ENCODE measurements at regions not wholly inside any gene's neighbourhood (a gene's known extent, or its start where the extent isn't known, plus 50 kb on each side); places are given as distances from the start of the nearest gene placed in this dataset.

DNA sequence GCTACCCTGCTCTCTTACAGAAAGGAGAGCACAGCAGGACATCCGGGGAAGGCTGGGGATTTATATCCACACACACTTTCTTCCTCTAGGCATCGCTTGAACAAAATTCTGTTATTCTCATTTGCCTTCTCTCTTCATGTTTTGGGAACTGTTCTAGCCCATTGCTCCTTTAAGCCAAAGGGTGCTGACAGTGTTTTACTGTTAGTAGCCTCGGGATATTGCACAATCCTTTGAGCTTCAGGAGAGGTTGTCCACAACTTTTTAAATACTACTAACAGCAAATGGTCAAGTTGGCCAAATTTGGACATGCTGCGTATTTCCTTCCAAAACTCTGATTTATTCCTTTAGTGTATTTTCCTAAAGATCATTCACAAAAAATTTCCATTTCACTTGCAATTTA is 579.2 kb upstream of the RGS18 start:
- H3K4me1 ChIP-seq = no peaks in the 10 kb centered on the region
- TF ChIP-seq, protein P1, sequence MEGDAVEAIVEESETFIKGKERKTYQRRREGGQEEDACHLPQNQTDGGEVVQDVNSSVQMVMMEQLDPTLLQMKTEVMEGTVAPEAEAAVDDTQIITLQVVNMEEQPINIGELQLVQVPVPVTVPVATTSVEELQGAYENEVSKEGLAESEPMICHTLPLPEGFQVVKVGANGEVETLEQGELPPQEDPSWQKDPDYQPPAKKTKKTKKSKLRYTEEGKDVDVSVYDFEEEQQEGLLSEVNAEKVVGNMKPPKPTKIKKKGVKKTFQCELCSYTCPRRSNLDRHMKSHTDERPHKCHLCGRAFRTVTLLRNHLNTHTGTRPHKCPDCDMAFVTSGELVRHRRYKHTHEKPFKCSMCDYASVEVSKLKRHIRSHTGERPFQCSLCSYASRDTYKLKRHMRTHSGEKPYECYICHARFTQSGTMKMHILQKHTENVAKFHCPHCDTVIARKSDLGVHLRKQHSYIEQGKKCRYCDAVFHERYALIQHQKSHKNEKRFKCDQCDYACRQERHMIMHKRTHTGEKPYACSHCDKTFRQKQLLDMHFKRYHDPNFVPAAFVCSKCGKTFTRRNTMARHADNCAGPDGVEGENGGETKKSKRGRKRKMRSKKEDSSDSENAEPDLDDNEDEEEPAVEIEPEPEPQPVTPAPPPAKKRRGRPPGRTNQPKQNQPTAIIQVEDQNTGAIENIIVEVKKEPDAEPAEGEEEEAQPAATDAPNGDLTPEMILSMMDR (IDR thresholded peaks at IDR 0.05) = no peak
- TF ChIP-seq EZH2 (IDR thresholded peaks at IDR 0.05) (no peak), EZH2phosphoT487 (IDR thresholded peaks at IDR 0.05) (no peak)
- H4K20me1 ChIP-seq (ENCODE audit: low read depth) = no peaks in the 10 kb centered on the region
- H3K9ac ChIP-seq = no peak overlapping the region
- no peak overlapping the region for H2AFZ ChIP-seq (replicated peaks)
- no peaks in the 10 kb centered on the region for H3K9me3 ChIP-seq (ENCODE audit: low read depth)
- H3K4me2 ChIP-seq = no peak overlapping the region
- H3K27me3 Mint-ChIP-seq (ENCODE audit: insufficient read depth, low read depth) = no peaks in the 10 kb centered on the region
- peaks cover 12% of the 10 kb centered on the region for H3K4me1 Mint-ChIP-seq
- no peaks in the 10 kb centered on the region for H3F3A ChIP-seq (ENCODE audit: low read depth)
- H3K36me3 ChIP-seq = no peaks in the 10 kb centered on the region
- no peaks in the 10 kb centered on the region for H3K27me3 ChIP-seq
- peaks cover 2% of the 10 kb centered on the region for H3K9me3 Mint-ChIP-seq
- no peaks in the 10 kb centered on the region for H3K36me3 Mint-ChIP-seq
- no peak overlapping the region for H3K4me3 Mint-ChIP-seq
- no peak overlapping the region for H3K4me3 ChIP-seq
- H3K27ac Mint-ChIP-seq = no peak overlapping the region
- no peak overlapping the region for H3K27ac ChIP-seq
- no peaks in the 10 kb centered on the region for H3K79me2 ChIP-seq (ENCODE audit: low read depth)
- no peak for DNase-seq (ENCODE audit: low spot score)

DNA sequence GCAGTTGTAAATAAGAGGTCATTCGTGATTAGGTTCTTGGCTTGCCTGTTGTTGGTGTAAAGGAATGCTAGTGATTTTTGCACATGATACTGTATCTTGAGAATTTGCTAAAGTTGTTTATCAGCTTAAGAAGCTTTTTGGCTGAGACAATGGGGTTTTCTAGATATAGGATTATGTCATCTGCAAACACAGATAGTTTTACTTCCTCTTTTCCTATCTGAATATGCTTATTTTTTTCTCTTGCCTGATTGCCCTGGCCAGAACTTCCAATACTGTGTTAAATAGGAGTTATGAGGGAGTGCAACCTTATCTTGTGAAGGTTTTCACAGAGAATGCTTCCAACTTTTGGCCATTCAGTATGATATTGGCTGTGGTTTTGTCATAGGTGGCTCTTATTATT is 576.1 kb upstream of the RGS18 start:
- no peaks in the 10 kb centered on the region for H3K27me3 ChIP-seq
- H2AFZ ChIP-seq (replicated peaks) = no peak overlapping the region
- DNase-seq (ENCODE audit: low spot score) = no peak
- Mint-ChIP-seq H3K4me1 (peaks cover 2% of the 10 kb centered on the region), H3K9me3 (peaks cover 2% of the 10 kb centered on the region), H3K27me3 (ENCODE audit: insufficient read depth, low read depth) (no peaks in the 10 kb centered on the region), H3K4me3 (no peak overlapping the region), H3K36me3 (no peaks in the 10 kb centered on the region), H3K27ac (no peak overlapping the region)
- no peak overlapping the region for H3K9ac ChIP-seq
- H3K9me3 ChIP-seq (ENCODE audit: low read depth) = no peaks in the 10 kb centered on the region
- H3K4me2 ChIP-seq = no peak overlapping the region
- no peaks in the 10 kb centered on the region for H4K20me1 ChIP-seq (ENCODE audit: low read depth)
- no peaks in the 10 kb centered on the region for H3K36me3 ChIP-seq
- no peaks in the 10 kb centered on the region for H3F3A ChIP-seq (ENCODE audit: low read depth)
- H3K4me1 ChIP-seq = no peaks in the 10 kb centered on the region
- TF ChIP-seq, protein P1 (IDR thresholded peaks at IDR 0.05) = no peak
- H3K79me2 ChIP-seq (ENCODE audit: low read depth) = no peaks in the 10 kb centered on the region
- no peak overlapping the region for H3K27ac ChIP-seq
- H3K4me3 ChIP-seq = no peak overlapping the region

DNA sequence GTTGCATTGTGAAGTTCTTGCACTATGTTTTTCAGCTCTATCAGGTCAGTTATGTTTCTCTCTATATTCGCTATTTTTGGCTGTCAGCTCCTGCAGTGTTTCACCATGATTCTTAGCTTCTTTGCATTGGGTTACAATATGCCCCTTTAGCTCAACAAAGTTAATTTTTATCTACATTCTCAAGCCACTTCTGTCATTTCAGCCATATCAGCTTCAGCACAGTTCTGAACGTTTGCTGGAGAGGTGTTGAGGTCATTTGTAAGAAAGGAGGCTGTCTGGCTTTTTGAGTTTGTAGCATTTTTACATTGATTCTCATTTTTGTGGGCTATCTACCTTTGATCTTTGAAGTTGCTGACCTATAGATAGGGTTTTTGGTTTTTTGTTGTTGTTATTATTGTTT is 573.2 kb upstream of the RGS18 start:
- Histone ChIP-seq H3K9ac (no peak overlapping the region), H3K4me3 (no peak overlapping the region), H3K4me2 (no peak overlapping the region), H3K36me3 (no peaks in the 10 kb centered on the region), H3K27me3 (no peaks in the 10 kb centered on the region), H4K20me1 (ENCODE audit: low read depth) (no peaks in the 10 kb centered on the region), H3K9me3 (ENCODE audit: low read depth) (no peaks in the 10 kb centered on the region), H3K27ac (no peak overlapping the region), H3K79me2 (ENCODE audit: low read depth) (no peaks in the 10 kb centered on the region), H2AFZ (replicated peaks) (no peak overlapping the region), H3F3A (ENCODE audit: low read depth) (no peaks in the 10 kb centered on the region), H3K4me1 (no peaks in the 10 kb centered on the region)
- no peak for DNase-seq (ENCODE audit: low spot score)
- Mint-ChIP-seq H3K9me3 (no peaks in the 10 kb centered on the region), H3K4me3 (no peak overlapping the region), H3K27me3 (ENCODE audit: insufficient read depth, low read depth) (no peaks in the 10 kb centered on the region), H3K27ac (no peak overlapping the region), H3K4me1 (no peaks in the 10 kb centered on the region), H3K36me3 (no peaks in the 10 kb centered on the region)
- TF ChIP-seq EZH2 (IDR thresholded peaks at IDR 0.05) = no peak
- TF ChIP-seq EZH2phosphoT487 (IDR thresholded peaks at IDR 0.05) = no peak
- TF ChIP-seq, protein P1 (IDR thresholded peaks at IDR 0.05) = no peak

DNA sequence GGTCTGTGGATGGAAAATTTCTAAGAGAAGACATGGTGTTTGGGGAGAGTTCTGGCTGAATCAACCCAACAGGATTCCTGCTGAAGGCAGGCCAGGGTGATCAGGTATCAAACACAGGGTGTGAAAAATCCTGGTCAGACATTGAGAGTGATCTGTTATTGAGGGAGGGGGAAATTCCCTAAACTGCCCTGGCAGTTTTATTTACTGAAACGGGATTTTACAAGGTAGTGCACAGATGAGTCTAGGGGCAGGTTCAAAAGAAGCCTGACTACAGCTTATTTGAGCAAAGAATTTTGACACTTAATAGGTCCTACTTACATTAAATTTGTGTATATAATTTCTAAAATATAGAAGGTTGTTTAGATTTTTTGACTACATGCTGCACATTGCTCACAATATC is 569.4 kb upstream of the RGS18 start:
- H3K27me3 ChIP-seq = no peaks in the 10 kb centered on the region
- H3K27me3 Mint-ChIP-seq (ENCODE audit: insufficient read depth, low read depth) = no peaks in the 10 kb centered on the region
- no peaks in the 10 kb centered on the region for H3K9me3 Mint-ChIP-seq
- H2AFZ ChIP-seq (replicated peaks) = no peak overlapping the region
- no peak overlapping the region for H3K9ac ChIP-seq
- no peak overlapping the region for H3K4me2 ChIP-seq
- H3F3A ChIP-seq (ENCODE audit: low read depth) = no peaks in the 10 kb centered on the region
- no peaks in the 10 kb centered on the region for H3K4me1 ChIP-seq
- no peaks in the 10 kb centered on the region for H3K9me3 ChIP-seq (ENCODE audit: low read depth)
- no peak overlapping the region for H3K4me3 ChIP-seq
- no peaks in the 10 kb centered on the region for H3K79me2 ChIP-seq (ENCODE audit: low read depth)
- no peaks in the 10 kb centered on the region for H4K20me1 ChIP-seq (ENCODE audit: low read depth)
- H3K4me3 Mint-ChIP-seq = no peak overlapping the region
- no peaks in the 10 kb centered on the region for H3K36me3 Mint-ChIP-seq
- no peaks in the 10 kb centered on the region for H3K36me3 ChIP-seq
- H3K27ac ChIP-seq = no peak overlapping the region
- DNase-seq (ENCODE audit: low spot score) = no peak
- no peak for TF ChIP-seq EZH2 (IDR thresholded peaks at IDR 0.05)
- H3K27ac Mint-ChIP-seq = no peak overlapping the region
- no peaks in the 10 kb centered on the region for H3K4me1 Mint-ChIP-seq
